ENCODE measurements at regions not wholly inside any gene's neighbourhood (a gene's known extent, or its start where the extent isn't known, plus 50 kb on each side); places are given as distances from the start of the nearest gene placed in this dataset.

GRCh38 chr6:166032366-166033200, 135.1 kb downstream of the TBXT start:
- H3K4me2 ChIP-seq (ENCODE audit: unreplicated experiment), result peak overlapping the region; percentile 55

GRCh38 chr6:166031275-166031674, 136.4 kb downstream of the TBXT start:
- H3F3A ChIP-seq (ENCODE audit: insufficient read depth), result peaks cover 23% of the 10 kb centered on the region
- WGBS, 2 experiments (ENCODE audit: low coverage in 1 of 2, low lambda C conversion rate in 2 of 2, missing lambda C conversion rate in 2 of 2), result 82 to 93% methylated on average over 1 of the region's 1 CpG
- H2AFZ ChIP-seq, result no peak overlapping the region
- no peaks in the 10 kb centered on the region for H3K27me3 ChIP-seq (replicated peaks; ENCODE audit: insufficient read depth)
- no peak overlapping the region for H3K4me2 ChIP-seq (ENCODE audit: unreplicated experiment)
- in situ Hi-C loops (cut with MboI), result no loop called here
- H3K27ac ChIP-seq, result no peak overlapping the region
- no peak overlapping the region for H3K4me3 ChIP-seq
- peaks cover 30% of the 10 kb centered on the region for H3K4me1 ChIP-seq (ENCODE audit: insufficient read depth)
- H3K9me2 ChIP-seq (ENCODE audit: insufficient read depth), result no peaks in the 10 kb centered on the region
- no peaks in the 10 kb centered on the region for H3K36me3 ChIP-seq (ENCODE audit: low read depth)
- TF ChIP-seq EZH2phosphoT487 (IDR thresholded peaks at IDR 0.05; ENCODE audit: insufficient read depth, low read depth), result no peak
- H3K9ac ChIP-seq, result no peak overlapping the region
- H3K79me2 ChIP-seq (ENCODE audit: insufficient read depth), result no peaks in the 10 kb centered on the region
- no peak for DNase-seq
- no peaks in the 10 kb centered on the region for H3K9me3 ChIP-seq (ENCODE audit: low read depth)
- no peaks in the 10 kb centered on the region for H4K20me1 ChIP-seq (ENCODE audit: insufficient read depth)

More at GRCh38 chr6:166032366-166033200, 135.1 kb downstream of the TBXT start:
- peak overlapping the region; percentile 70 for H3K27ac ChIP-seq
- WGBS, 2 experiments (ENCODE audit: low coverage in 1 of 2, low lambda C conversion rate in 2 of 2, missing lambda C conversion rate in 2 of 2), result 44% methylated on average over 9 of the region's 9 CpGs
- TF ChIP-seq EZH2 (IDR thresholded peaks at IDR 0.05; ENCODE audit: insufficient read depth, poor library complexity, severe bottlenecking), result no peak
- no peak for TF ChIP-seq EZH2phosphoT487 (IDR thresholded peaks at IDR 0.05; ENCODE audit: insufficient read depth, low read depth)
- peaks cover 23% of the 10 kb centered on the region; the same call in 1 of the 2 replicates for H3F3A ChIP-seq (ENCODE audit: insufficient read depth)
- no peaks in the 10 kb centered on the region for H3K36me3 ChIP-seq (ENCODE audit: low read depth)
- no peaks in the 10 kb centered on the region for H3K9me3 ChIP-seq (ENCODE audit: low read depth)
- peak overlapping the region; percentile 73 for H2AFZ ChIP-seq
- peaks cover 31% of the 10 kb centered on the region for H3K4me1 ChIP-seq (ENCODE audit: insufficient read depth)
- no peaks in the 10 kb centered on the region for H3K27me3 ChIP-seq (replicated peaks; ENCODE audit: insufficient read depth)
- H4K20me1 ChIP-seq (ENCODE audit: insufficient read depth), result no peaks in the 10 kb centered on the region
- in situ Hi-C loops (cut with MboI), result no loop called here
- H3K9ac ChIP-seq, result peak overlapping the region; percentile 50
- no peaks in the 10 kb centered on the region for H3K9me2 ChIP-seq (ENCODE audit: insufficient read depth)
- H3K4me3 ChIP-seq, result peak overlapping the region; percentile 16; the same call in 1 of the 2 replicates
- peak; percentile 90 for DNase-seq
- H3K79me2 ChIP-seq (ENCODE audit: insufficient read depth), result no peaks in the 10 kb centered on the region

GRCh38 chr6:166029506-166029905, 138.1 kb downstream of the TBXT start:
- Histone ChIP-seq H3F3A (ENCODE audit: insufficient read depth) (peaks cover 34% of the 10 kb centered on the region), H3K9ac (no peak overlapping the region), H3K79me2 (ENCODE audit: insufficient read depth) (no peaks in the 10 kb centered on the region), H3K36me3 (ENCODE audit: low read depth) (no peaks in the 10 kb centered on the region), H2AFZ (0 out of 2 replicates have a peak overlapping the region, but pooled peaks have one; percentile 31), H3K4me3 (no peak overlapping the region), H4K20me1 (ENCODE audit: insufficient read depth) (no peaks in the 10 kb centered on the region), H3K4me2 (ENCODE audit: unreplicated experiment) (peak overlapping the region; percentile 24), H3K9me3 (ENCODE audit: low read depth) (no peaks in the 10 kb centered on the region), H3K9me2 (ENCODE audit: insufficient read depth) (no peaks in the 10 kb centered on the region), H3K27ac (no peak overlapping the region), H3K4me1 (ENCODE audit: insufficient read depth) (peaks cover 42% of the 10 kb centered on the region), H3K27me3 (replicated peaks; ENCODE audit: insufficient read depth) (no peaks in the 10 kb centered on the region)
- DNase-seq, result peak; percentile 36
- 19 to 30% methylated on average over 3 of the region's 3 CpGs for WGBS, 2 experiments (ENCODE audit: low coverage in 1 of 2, low lambda C conversion rate in 2 of 2, missing lambda C conversion rate in 2 of 2)
- in situ Hi-C loops (cut with MboI), result no loop called here
- TF ChIP-seq EZH2 (IDR thresholded peaks at IDR 0.05; ENCODE audit: insufficient read depth, poor library complexity, severe bottlenecking) (no peak), EZH2phosphoT487 (IDR thresholded peaks at IDR 0.05; ENCODE audit: insufficient read depth, low read depth) (no peak)

GRCh38 chr6:166027761-166028160, 139.9 kb downstream of the TBXT start:
- in situ Hi-C loops (cut with MboI), result no loop called here
- DNase-seq, result peak; percentile 51
- Histone ChIP-seq H3K27ac (no peak overlapping the region), H3K79me2 (ENCODE audit: insufficient read depth) (no peaks in the 10 kb centered on the region), H3F3A (ENCODE audit: insufficient read depth) (peaks cover 34% of the 10 kb centered on the region), H3K36me3 (ENCODE audit: low read depth) (no peaks in the 10 kb centered on the region), H3K4me2 (ENCODE audit: unreplicated experiment) (no peak overlapping the region), H3K27me3 (replicated peaks; ENCODE audit: insufficient read depth) (no peaks in the 10 kb centered on the region), H3K9me3 (ENCODE audit: low read depth) (no peaks in the 10 kb centered on the region), H3K4me1 (ENCODE audit: insufficient read depth) (peaks cover 45% of the 10 kb centered on the region), H4K20me1 (ENCODE audit: insufficient read depth) (no peaks in the 10 kb centered on the region), H3K9ac (no peak overlapping the region), H2AFZ (0 out of 2 replicates have a peak overlapping the region, but pooled peaks have one; percentile 5), H3K9me2 (ENCODE audit: insufficient read depth) (no peaks in the 10 kb centered on the region), H3K4me3 (no peak overlapping the region)
- 49 to 55% methylated on average over 3 of the region's 3 CpGs for WGBS, 2 experiments (ENCODE audit: low coverage in 1 of 2, low lambda C conversion rate in 2 of 2, missing lambda C conversion rate in 2 of 2)
- no peak for TF ChIP-seq EZH2phosphoT487 (IDR thresholded peaks at IDR 0.05; ENCODE audit: insufficient read depth, low read depth)
- no peak for TF ChIP-seq EZH2 (IDR thresholded peaks at IDR 0.05; ENCODE audit: insufficient read depth, poor library complexity, severe bottlenecking)
